ENCODE measurements at regions not wholly inside any gene's neighbourhood (a gene's known extent, or its start where the extent isn't known, plus 50 kb on each side); places are given as distances from the start of the nearest gene placed in this dataset.

- TF ChIP-seq, protein P1, sequence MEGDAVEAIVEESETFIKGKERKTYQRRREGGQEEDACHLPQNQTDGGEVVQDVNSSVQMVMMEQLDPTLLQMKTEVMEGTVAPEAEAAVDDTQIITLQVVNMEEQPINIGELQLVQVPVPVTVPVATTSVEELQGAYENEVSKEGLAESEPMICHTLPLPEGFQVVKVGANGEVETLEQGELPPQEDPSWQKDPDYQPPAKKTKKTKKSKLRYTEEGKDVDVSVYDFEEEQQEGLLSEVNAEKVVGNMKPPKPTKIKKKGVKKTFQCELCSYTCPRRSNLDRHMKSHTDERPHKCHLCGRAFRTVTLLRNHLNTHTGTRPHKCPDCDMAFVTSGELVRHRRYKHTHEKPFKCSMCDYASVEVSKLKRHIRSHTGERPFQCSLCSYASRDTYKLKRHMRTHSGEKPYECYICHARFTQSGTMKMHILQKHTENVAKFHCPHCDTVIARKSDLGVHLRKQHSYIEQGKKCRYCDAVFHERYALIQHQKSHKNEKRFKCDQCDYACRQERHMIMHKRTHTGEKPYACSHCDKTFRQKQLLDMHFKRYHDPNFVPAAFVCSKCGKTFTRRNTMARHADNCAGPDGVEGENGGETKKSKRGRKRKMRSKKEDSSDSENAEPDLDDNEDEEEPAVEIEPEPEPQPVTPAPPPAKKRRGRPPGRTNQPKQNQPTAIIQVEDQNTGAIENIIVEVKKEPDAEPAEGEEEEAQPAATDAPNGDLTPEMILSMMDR (IDR thresholded peaks at IDR 0.05) = no peak
- no peak for TF ChIP-seq ZFX (IDR thresholded peaks at IDR 0.05; ENCODE audit: borderline replicate concordance)
These were observed 314.1 kb upstream of the ATP10B start for GRCh38 chr5:161165998-161166660.

Measured in 22Rv1 (cell line).